ENCODE measurements at regions not wholly inside any gene's neighbourhood (a gene's known extent, or its start where the extent isn't known, plus 50 kb on each side); places are given as distances from the start of the nearest gene placed in this dataset.

DNA sequence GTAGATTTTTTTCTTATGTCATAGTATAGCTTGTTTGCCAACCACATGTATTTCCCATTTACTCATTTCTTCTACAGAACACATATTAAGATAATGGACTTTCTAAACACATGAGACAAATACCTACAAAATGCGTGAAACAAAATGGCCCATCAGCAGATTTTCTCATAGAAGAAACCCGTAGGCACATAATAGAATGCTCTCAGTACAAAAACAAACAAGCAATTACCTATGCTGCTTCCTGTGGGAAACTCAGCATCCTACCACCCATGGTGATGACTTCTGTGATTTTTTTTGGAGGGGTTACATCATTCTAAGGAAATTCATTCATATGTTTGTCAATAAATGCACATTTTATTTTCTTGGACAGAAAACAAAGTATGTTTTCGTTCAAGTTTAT is 343.6 kb downstream of the SPRY1 start:
- no peak for DNase-seq (ENCODE audit: low spot score)

DNA sequence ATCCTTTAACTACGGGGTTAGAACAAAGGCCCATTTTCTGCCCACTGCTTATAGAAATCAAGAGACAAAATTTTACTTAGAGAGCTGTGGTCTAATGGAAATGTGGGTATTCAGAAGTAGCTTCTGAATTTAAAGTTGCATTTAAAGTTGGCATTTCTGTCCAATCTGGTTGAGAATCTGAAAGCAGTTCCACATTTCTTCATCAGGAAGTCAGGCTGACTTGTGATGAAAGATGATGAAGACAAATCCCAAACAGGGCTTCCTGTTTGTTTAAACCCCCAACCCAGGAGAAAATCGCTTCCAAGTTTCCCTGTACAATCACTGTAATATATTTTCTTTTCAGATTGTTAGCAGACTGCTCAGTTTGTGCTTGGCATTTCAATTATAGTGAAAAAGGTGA is 345.3 kb downstream of the SPRY1 start:
- DNase-seq (ENCODE audit: low spot score), result no peak

DNA sequence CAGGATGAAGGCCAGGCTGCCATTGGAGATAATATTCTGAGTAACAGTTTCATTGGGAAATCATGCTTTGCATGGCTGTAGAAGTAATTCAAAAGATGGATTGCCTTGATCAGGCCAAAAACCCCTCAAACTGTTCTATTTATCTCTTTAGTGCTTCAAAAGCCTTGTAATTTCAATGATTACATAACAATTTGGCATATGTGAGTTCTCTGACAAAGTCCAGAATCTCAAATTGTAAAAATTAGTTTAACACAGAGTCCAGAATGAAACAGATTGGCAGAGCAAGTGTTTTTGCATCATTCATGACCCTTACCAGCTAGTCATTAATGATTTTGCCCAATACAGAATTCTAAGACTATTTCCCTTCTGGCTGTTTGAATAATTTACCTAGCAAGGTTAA is 347.3 kb downstream of the SPRY1 start:
- DNase-seq (ENCODE audit: low spot score), result no peak

DNA sequence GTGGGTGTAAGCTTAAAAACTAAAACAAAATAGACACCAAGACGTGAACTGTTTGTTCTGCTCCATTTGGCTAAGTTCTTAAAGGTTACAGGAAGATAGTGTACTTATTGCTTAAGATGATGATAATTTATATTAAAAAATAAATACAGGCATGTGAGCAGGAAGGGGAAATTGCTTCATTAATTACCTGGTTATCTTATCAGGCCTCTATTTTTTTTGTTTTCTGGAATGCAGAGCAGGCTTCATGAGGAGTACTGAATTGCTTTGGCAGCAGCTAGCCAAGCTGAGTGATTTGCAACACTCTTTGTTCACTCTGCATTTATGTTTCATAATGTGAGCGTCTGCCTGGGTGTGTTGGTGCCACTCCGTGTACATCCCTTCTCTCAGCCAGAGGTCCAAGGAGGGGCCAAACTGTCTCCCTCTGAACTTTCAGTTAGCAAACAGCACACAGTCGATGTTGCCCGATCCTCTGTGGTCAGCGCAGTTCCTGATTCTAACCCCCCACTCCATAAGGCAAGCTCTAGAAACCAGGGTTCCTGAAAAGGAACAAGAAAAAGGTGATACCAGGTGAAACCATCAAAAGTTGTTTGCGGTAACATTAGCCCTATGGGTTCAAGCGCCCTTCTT is 348.2 kb downstream of the SPRY1 start:
- DNase-seq (ENCODE audit: low spot score), result no peak

DNA sequence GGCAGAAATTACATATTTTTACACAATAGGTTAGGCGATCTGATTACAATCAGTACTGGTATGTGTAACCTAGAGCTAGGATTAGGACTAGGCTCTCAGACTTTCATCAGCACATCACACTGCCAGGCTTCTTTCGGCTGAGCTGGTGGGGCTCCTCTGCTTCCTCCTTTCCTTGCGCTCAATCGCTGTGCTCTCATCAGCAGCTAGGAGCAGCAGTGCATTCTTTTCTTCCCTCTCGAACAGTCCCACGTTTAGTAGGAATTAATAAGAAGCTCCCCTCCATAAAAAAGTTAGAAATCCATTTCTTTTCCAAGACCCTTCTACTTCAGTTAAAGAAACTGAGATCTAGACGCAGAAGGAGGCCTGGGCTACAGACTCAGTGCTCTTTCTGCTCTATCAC is 350.4 kb downstream of the SPRY1 start:
- DNase-seq (ENCODE audit: low spot score), result no peak

DNA sequence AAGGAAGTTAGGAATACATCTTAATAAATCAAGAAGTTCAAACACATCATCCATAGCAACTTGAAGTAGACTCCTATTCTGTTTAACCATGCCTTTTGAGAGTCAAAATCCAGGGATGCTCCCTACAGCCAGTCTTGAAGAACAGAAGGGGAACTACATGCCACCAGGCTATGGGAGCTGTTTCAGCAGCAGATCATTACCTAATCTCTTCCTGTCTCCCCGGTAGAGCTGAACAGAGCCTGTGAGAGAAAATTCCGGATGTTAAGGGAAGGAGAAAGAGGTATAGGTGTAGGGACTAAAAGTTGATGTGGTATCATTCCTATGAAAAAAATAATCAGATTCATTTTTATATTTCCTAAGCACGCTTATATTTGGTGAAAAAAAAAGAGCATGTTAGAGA is 352.2 kb downstream of the SPRY1 start:
- no peak for DNase-seq (ENCODE audit: low spot score)

DNA sequence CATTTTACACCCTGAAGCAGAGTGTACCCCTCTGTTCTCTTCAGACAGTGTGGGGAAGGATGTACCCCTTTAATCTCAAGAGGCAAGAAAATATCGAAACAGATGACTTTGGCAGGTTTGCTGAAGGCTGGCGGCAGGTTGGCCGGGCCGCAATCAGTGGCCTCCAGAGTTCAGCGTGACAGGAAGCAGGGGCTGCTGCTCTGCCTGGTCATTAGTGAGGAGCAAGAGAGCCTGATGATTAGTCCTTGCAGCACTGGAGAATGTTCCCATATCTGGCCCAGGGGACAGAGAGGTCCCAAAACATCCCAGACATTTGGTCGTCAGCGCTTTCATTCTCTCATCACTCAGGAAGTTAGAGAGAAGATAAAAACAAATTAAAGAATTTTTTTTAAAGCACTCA is 352.8 kb downstream of the SPRY1 start:
- no peak for DNase-seq (ENCODE audit: low spot score)

DNA sequence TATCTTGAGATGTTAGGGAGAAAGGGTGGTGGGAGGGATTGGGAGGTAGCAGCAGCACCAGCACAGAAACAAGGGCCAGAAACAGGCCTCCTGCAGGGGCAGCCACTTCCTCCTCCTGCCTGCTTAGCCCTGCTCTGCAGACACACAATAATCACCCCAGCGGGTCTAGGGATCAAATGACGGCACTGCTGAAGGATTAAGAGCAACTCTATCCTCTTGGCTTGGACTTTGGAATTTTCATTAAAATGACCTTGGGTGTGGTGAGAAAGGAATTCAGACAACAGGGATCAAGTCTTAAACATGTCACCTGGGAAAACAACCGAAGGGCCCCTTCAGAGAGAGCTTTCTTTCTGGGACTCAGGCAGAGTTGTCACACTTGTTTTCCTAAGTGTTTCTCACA is 353.4 kb downstream of the SPRY1 start:
- no peak for DNase-seq (ENCODE audit: low spot score)

DNA sequence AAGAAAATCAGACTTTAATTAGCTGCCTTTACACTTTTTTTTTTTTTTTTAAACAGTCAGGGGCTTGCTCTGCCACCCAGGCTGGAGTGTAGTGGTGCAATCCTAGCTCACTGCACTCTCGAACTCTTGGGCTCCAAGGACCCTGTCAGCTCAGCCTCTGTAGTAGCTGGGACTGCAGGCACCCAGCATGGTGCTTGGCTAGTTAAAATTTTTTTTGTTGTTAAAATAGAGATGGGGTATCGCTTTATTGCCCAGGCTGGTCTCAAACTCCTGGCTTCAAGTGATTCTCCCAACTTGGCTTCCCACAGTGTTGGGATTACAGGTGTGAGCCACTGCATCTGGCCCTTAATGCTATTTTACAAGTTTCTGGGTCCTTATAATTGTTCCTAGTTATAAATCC is 359.1 kb downstream of the SPRY1 start:
- DNase-seq (ENCODE audit: low spot score), result no peak

DNA sequence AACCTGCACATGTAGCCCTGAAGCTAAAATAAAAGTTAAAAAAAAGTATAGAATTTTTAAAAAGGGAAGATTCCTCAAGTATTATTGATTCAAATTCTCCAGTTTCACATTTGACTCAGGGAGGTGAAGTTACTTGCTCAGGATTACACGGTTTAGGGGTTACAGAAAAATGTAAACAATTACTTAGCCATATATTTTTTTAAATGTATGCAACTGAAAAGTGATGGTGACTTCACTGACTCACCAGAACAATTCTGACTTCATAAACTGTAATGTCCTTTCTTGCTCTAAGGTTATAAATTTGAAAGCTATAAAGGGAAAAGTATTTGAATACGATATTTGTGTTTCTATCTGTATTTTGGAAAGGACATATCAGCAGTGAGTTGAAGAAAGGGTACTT is 371.2 kb downstream of the SPRY1 start:
- DNase-seq (ENCODE audit: low spot score), result no peak

DNA sequence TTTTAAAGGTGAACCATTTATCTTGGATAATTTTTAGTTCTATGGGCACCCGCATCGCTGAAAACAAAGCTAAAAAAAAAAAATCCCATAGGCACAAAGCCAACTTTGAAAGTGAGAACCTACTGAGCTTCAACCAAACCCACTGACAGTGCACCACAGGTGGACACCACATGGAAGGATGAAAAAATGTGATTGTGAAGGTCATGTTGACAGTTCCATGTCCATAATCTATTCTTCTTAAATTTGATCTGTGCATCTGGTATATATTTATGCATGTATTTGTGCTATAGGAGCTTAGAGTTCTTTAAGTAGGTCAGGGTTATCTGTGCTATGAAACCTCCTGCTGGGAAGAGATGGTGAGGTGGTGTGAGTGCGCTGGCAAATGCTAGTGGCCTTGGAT is 374.3 kb downstream of the SPRY1 start:
- no peak for DNase-seq (ENCODE audit: low spot score)

DNA sequence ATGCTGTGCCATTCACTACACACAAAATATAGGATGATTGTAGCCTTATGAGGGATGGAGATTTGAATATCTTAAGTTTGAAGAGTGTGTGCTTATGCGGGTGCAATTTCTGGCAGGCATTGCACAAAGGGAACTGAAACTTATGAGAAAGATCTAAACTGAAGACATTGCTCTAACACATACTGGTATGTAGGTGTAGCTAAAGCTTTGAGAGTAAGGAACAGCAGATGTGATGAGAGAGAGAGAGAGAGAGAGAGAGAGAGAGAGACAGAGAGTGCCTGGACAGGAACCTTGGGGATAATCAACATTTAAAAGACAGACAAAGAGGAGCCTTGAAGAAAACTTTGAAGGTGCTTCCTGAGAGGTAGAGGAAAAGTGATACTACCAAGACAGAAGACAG is 379.7 kb downstream of the SPRY1 start:
- no peak for DNase-seq (ENCODE audit: low spot score)

DNA sequence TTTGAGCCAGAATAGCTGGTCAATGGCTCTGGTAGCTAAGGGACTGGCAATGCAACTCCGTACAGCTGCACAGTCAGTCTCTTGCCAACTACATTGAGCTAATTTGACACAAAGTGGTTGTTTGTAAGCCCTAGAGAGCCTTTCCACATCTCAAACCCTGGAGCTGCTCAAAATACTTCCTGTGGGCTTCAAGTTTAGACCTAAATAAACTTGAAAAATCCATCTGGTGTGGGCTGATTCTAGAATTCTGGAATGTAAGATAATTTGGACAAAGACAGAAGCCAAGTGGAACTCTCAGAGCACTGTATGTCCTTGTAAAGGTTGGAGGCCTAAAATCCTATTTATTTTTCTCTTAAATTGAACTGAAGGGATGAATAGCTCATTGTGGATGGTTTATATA is 380.8 kb downstream of the SPRY1 start:
- DNase-seq (ENCODE audit: low spot score), result no peak

DNA sequence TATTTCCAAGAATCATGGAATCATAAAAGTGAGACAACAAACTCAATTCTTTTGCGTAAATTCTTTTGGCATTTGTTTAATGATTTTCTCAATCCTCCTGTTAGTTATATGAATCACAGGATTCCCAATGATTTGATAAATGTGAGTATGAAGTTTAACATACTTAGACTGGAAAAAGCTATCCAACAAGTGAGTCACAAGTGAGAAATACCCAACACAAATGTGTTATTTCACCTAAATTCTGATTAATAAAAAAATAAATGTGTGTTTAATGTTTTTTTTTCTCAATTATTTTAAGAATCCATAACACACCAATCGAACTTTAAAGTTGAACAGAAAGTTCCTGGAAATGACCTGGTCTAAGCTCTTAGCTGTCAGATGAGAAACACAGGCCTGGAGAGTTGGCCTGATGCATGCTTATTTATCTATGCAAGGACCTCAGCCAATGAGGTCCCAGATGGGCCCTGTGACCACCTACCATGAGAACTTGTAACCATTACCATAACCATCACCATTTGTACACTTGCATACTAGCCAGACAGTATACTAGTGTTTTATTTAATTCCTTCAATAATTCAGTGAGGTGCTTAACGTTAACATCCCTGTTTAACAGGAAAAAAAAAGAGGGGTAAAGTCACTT is 386.7 kb downstream of the SPRY1 start:
- no peak for DNase-seq (ENCODE audit: low spot score)

DNA sequence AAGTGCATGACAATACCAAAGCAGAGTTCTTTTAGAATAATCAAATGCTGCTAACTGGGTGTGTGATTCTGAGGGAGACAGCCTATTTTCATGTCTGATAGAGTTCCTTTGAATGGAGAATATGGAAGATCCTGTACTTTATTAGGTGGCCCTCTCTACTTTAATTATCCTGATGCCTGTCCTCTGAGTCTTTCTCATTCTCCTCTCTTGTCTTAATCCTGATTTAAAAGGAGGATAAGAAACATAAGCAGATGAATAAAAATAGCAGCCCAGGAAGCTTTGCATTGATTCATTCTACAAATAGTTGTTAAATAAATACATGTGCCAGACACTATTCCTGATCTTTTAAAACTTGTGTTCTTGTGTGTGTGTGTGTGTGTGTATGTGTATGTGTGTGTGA is 387.3 kb downstream of the SPRY1 start:
- DNase-seq (ENCODE audit: low spot score), result no peak

DNA sequence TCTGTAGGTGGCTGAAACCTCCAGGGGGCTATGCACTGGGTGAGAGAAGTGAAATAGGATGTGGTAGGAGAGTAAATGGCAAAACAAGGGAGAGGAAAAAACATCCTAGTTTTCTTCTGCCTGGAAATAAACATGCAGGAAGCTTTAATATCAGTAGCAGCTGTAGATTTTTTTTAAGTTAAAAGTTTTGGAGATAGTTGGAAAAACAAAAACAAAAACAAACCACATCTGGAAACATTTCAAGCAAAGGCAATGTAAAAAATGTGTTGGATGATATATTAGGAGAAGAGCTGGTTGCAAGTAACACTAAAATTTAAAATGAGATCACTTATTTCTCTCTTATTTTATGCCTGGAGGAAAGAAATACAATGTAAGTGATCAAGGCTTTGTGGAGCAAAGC is 388.0 kb downstream of the SPRY1 start:
- DNase-seq (ENCODE audit: low spot score), result no peak

DNA sequence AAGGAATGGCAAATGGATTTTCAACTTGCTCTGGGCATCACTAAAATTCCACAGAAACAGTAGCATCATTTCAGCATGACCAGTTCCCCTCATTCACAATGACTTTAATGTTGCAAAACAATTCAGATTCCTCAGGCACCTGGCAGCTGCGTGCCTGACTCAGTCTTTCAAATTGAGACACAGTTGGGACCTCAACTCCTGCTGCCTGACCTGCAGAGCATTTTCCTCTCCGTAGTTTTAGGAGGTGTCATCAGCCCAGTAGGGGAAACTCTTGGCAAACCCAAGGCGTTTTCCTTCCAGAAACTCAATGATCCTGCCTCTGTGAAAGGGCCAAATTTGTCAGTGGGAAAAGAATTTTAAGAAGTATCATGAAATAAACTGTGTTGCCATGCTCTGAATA is 388.9 kb downstream of the SPRY1 start:
- DNase-seq (ENCODE audit: low spot score), result no peak

DNA sequence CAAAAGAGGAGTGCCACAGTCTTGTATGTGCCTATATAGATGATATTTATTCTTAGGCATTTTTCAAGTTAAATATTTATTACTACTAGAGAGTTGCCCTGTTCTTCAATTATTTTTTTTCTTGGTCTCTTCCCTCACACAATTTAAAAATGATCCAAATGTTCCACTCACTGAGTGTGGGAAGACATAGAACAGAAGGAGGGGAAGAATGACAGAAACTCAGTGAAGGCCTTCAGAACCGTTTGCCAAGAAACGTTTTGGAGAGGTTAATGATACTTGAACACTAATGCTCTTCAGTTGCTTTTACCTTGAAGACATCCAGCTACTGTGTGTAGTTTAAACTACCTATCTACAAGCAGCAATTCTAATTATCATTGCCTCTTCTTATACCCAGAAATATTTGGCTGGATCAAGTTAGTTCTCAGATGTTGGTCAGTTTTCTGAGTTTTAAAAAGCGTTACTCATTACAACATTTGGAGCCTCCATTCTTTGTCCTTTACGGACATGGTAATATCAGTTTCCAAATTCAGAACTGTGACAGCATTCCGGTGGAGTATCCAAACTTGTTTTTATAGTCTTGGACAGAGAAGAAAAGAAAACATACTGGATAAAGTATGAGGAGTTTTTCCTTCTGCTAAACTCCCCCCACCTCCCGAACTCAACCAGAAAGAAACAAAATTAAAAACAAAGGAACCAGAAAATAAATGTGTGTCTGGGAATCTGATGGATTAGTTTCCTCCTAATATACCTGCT is 389.7 kb downstream of the SPRY1 start:
- no peak for DNase-seq (ENCODE audit: low spot score)

DNA sequence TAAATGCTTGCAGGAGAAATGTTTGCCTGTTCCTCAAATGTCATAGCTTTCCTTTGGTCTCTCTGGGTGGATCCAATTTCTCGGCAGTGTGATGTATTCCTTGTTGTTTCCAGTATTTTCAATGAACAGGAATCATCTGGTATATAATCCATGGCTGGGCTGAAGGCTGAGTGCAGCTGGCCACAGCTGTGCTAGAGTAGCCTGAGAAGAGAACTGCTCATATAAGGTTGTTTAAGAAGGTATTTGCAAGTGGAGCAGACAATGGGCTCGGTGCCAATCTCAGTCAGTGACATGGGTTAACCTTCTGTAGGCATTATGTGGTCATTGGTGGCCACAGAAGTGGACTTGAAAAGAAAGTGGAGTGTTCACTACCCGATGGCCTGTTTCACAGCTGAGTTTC is 390.3 kb downstream of the SPRY1 start:
- DNase-seq (ENCODE audit: low spot score), result no peak

DNA sequence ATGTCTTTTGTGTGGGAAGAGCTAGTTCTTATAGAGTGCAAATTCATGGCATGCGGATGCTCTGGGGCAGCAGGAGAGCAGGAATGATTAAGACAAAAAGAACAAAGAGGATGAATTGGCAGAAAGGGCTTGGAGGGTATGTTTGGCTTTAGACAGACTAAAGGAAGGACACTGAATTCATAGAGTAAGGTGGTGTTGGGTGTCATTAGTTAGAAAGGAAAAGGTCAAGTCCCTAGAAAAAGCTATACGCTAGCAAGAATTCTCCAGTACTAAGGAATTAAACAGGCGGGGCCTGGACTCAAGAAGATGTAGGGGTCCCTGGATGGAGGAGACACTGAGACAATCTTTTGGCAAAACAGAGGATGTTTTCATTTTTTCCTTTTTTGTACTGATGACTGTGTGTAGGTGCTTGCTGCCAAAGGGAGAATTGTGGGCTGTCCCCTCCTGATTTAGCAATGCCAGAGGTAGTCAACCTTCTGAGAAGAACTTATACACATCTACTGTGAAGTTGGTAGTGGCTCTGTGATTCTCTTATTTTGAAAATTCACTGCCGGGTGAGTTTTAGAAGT is 391.0 kb downstream of the SPRY1 start:
- no peak for DNase-seq (ENCODE audit: low spot score)

DNA sequence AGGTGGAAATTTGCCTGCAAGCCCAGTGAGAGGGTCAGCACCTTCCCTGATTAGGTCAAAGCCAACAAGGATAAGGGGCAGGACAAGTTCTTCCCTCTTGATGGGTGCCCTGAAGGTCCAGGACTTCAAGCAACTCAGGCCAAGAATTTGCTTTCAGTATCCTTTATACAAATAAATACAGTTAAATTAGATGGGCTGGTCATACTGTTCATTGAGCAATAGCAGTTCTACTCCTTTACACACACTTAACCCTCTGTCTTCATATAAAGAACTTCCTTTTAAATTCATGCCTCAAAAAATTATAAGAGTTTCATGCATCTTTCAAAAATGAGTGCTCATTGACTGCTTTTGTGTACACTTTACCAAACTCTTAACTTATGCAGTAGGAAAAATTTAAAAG is 392.0 kb downstream of the SPRY1 start:
- no peak for DNase-seq (ENCODE audit: low spot score)

DNA sequence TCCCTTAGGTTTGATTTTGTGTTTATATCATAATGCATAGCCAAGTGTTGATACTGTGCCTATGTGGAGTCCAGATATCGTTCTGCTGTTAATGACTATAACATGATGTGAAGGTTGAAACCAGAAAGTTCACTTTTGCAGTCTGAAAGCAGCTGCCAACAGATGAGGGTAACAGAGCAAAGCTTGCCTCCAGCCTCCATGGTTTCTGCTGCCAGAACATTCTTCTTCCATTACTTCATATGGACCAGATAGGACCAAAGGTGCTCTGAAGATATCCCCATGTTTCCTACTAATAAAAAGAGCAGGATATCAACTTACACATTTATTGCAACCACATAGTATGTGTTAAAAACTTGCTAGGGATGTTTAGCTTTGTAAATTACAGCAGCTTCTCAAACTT is 394.1 kb downstream of the SPRY1 start:
- DNase-seq (ENCODE audit: low spot score), result no peak

Measured in mesenteric fat pad (tissue), 1 donor.